HG03175 (cell line): ENCODE measurements at regions not wholly inside any gene's neighbourhood (a gene's known extent, or its start where the extent isn't known, plus 50 kb on each side); places are given as distances from the start of the nearest gene placed in this dataset.
A peak's percentile ranks its signal among the peaks of the same experiment; 100 is the strongest.
"Not testable (repeated sequence)": the region's sequence is repeated elsewhere in the genome, so short reads cannot be mapped to it uniquely, and the experiment has no call there.

Experiments
- ATAC-seq: cut with Tn5 transposase; IDR thresholded peaks from one replicate; pipeline ENCODE4 v1.9.1; 2021; ENCODE audit warnings: mild to moderate bottlenecking, moderate library complexity; ENCODE audit not compliant: unreplicated experiment

- ATAC-seq = no peak
Measured at GRCh38 chr12:80045594-80045993, 53.7 kb upstream of the OTOGL start.

DNA sequence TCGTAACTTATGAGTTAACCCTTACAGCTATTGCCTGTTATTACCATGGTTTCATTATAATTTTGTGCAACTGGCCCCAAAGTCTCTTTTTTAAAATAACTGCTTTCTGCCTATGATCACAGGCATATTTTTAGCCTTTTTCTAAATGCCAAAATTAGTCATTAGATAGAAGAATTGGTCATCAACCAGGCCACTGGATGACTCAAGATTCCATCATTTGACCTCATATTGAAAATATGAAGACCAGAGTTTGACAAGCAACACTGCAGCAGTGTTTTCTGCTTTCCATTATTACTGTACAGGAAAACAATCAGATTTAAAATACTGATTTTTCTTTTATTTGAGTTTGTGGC lies 54.7 kb upstream of the OTOGL start:
- no peak for ATAC-seq

DNA sequence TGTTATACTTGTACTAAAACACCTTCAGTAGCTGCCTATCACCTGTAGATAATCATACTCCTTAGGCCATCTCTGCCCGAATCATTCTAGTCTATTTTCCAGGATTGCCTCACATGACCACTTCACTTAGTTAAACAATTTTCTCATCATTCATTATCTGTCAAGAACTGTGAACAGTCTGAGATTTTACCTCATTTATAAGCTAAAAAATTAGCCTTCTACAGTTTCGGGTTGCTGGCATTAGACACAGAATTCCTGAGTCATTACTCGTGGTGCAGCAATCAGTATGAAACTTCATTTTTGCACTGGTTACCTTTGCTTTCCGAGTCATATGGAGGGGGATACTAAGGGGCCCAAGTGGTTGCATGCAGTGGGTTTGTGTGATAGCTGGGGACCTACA lies 57.6 kb upstream of the OTOGL start:
- ATAC-seq = no peak

DNA sequence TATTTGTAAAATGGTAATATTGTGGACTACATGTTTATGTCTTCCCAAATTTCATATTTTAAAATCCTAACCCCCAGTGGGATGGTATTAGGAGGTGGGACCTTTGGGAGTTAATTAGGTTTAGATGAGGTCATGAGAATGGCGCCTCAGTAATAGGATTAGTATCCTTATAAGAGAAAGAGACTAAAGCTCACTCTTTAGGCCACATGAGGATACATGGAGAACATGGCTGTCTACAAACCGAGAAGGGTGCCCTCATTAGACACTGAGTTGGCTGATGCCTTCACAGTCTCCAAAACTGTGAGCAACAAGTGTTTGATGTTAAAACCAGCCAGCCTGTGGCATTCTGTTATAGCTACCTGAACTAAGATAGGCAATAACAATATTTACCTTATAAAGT lies 58.3 kb upstream of the OTOGL start:
- no peak for ATAC-seq

DNA sequence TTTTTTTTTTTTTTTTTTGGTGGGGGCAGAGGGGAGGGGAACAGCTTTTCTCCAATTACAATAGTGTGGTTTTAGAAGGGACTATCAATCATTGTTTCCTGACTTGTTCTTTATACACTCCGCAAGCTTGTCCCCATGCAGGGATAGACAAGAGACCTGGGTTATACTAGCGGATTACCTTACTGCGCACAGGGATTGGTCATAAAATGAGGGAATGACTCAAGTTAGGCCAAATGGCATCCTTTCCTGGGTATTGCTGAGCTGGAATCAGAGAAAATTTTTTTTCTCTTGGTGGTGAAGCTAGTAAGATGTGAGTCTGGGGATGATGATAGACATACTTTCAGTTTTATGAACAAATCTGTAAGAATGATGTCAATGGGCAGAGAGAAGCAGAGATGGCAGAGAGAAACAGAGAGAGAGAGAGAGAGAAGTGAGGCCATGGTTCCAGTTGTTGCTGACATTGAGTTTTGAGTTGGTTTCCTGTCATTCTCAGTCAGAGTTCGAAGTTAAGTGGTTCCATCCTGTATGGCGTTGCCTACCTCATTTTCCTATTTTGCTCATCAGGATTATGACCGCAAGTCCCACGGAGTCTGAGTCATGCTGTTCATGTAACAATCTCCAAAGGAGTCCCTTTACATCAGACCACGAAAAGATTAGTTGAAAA lies 59.1 kb upstream of the OTOGL start:
- ATAC-seq = no peak

GRCh38 chr12:80038062-80038560 lies 61.2 kb upstream of the OTOGL start:
- ATAC-seq = no peak

DNA sequence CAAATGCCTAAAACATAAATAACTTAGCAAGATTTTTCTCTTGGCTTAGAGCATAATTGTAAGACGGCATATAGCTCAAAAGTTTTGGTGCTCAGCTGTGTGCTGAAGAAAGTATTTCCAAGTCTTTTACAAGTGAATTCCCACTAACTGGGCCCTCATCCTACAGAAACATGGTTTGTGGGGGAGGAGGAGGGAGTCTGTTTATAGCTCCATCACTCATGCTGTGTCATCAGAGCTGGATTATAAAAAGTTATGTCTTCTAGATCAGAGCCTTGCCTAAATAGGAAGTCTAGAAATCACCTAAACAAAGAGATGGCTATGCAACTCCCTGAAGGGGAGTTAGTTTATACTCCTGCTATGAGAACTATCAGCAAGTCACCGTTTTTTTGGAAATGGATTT lies 65.9 kb upstream of the OTOGL start:
- ATAC-seq = no peak

GRCh38 chr12:80032946-80033345 lies 66.4 kb upstream of the OTOGL start:
- ATAC-seq = no peak

DNA sequence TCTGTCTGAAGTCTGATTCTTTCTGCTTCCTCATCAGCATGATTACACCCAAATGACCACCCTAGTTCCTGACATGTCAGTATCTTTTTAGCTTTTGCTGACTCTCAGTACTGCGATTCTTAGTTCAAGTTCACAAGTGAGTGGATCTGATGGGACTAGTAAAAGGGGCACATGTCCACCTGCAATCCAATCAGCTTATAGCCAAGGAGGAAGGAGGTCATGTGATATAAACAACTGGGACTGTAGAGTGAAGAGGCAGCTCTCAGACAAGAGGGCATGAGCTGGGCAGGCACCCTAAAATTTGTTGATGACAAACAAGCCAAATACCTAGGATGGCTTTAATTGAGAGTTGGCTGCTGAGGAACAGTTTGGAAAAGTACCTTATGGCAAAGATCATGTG lies 68.1 kb upstream of the OTOGL start:
- ATAC-seq = no peak

DNA sequence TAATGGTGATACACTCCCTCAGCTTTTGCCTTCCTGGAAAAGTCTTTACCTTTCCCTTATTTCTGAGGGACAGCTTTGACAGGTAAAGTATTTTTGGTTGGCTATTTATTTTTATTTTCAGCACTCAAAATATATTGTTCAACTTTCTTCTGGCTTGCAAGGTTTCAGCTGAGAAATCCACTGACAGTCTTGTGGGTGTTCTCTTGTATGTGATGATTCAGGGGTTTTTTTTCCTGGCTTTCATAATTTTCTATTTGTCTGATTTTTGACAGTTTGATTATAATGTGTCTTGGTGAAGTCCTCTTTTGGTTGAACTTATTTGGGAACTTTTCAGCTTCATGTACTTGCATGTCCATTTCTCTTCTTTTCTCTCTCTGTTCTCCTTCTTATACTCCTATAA lies 73.7 kb upstream of the OTOGL start:
- ATAC-seq = no peak

DNA sequence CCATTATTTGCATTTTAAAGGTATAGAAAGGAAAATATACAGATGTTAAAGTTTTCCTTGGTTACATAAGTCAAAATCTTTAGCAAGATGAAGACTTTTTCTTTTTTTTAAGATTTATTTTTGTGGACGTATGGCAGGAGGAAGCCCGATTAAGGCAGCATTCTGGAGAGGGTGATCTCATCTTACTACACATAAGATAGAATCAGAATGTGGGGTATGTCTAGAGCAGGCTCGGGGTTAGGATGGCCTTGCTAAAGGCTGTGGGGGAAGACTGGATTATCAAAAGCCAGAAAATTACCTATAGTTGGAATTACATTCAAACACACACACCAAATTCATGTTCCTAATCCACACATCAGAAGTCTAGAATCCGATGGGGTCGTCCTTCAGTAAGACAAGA lies 79.6 kb upstream of the OTOGL start:
- ATAC-seq = no peak

GRCh38 chr12:80018119-80018518 lies 81.2 kb upstream of the OTOGL start:
- no peak for ATAC-seq

- no peak for ATAC-seq
Measured at GRCh38 chr12:80017261-80017870, 82.0 kb upstream of the OTOGL start.

DNA sequence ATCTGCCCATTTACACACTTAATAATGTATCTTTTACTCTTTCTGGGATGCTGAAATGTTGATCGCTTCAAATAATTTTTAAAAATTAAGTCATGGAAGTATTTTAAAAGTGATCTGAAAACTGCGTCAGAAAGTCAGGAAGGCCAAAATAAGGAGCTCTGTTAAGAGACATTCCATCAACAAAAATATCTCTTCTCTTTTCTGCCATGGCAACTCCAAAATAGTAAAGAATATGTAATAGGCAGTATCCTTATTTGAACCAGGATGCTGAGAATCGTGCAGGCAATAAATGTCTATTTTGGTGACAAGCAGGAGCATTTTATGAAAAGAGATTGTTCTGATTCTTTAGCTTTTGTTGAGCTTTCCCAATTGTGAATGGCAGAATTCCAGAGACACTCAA lies 81.8 kb upstream of the PPP1R12A start:
- no peak for ATAC-seq

GRCh38 chr12:80015660-80016059 lies 80.8 kb upstream of the PPP1R12A start:
- ATAC-seq = no peak

DNA sequence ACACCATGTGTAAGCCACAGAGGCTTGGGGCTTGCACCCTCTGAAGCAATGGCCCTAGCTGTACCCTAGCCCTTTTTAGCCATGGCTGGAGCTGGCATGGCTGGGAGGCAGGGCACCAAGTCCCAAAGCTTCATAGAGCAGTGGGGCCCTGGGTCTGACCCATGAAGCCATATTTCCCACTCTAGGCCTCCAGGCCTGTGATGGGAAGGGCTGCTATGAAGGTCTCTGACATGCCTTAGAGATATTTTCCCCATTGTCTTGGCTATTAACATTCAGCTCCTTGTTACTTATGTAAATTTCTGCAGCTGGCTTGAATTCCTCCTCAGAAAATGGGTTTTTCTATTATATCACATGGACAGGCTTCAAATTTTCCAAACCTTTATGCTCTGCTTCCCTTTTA lies 68.8 kb upstream of the PPP1R12A start:
- ATAC-seq = not testable (repeated sequence)

- ATAC-seq = no peak
Measured at GRCh38 chr12:80001562-80001961, 66.7 kb upstream of the PPP1R12A start.

DNA sequence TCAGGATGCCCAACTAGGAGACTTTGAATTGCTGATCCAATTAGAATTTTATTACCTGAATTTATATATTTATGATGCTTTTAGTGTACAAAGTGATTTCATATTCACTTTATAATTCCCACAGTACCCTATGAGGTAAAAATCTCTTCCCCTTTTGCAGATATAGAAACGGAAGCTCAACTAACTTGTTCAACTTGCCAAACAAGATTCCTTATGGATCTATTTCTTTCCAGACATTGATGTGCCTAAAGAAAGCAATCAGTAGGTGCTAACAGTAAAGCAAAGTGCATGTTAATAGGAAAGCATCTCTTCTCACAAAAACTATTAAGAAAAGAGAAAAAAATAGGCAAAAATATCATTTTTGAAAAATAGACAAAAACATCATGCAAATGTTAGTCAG lies 65.9 kb upstream of the PPP1R12A start:
- no peak for ATAC-seq

GRCh38 chr12:79998554-79998953 lies 63.7 kb upstream of the PPP1R12A start:
- ATAC-seq = no peak

DNA sequence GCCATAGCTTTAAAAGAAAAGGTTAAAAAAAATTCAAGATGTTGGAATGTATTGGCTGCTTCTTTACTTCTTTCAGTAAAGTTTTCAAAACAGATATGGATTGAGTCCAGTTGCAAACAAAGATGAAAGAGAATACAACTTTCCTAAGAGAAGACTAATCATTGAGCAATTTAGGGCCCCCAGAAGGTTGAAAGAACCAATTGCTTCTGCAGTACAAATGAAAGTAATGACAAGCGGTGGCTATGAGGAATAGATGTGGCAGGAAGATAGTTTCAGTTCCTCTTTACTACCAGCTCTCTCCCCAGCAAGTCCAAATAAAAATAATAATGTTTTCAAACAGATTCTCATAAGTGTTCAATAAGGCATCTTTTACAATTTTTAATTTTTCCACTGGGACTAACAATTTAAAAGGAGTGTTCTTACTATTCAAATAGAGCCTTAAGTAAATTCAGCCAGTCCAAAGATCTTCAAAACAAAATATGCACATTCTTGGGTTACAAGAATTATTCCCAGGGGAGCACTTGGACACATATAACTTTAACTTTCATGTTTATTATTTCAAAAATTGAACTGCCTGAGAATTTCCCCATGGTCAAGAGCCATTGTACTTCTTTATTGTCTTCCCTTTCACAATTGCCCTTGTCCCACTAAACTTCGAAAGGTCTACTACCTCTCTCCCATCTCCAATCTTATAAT lies 62.3 kb upstream of the PPP1R12A start:
- ATAC-seq = peak; percentile 100

GRCh38 chr12:79995385-79996084 lies 60.6 kb upstream of the PPP1R12A start:
- ATAC-seq = not testable (repeated sequence)
